Sigmoid colon (tissue), 6 donors: ENCODE measurements at regions not wholly inside any gene's neighbourhood (a gene's known extent, or its start where the extent isn't known, plus 50 kb on each side); places are given as distances from the start of the nearest gene placed in this dataset.

Experiments used
- DNase-seq: peaks from one replicate; pipeline ENCODE4 v3.0.0-alpha.2; 2019
- H3K27ac ChIP-seq, 4 donors: fragments of 200-600 bp; sonication (generic); one replicate each; pipeline ENCODE4 v1.5.1; 2016 to 2019; ENCODE audit warnings: mild to moderate bottlenecking in 1 of 4
- H3K27me3 ChIP-seq, 3 donors: fragments of 200-600 bp; sonication (generic); one replicate each; pipeline ENCODE4 v1.5.1; 2019; ENCODE audit warnings: mild to moderate bottlenecking in 1 of 3
- H3K36me3 ChIP-seq, 4 donors: fragments of 200-600 bp; sonication (generic); one replicate each; pipeline ENCODE4 v1.5.1; 2016 to 2019
- H3K4me1 ChIP-seq, 4 donors: fragments of 200-600 bp; sonication (generic); one replicate each; pipeline ENCODE4 v1.5.1; 2017 to 2019
- H3K4me3 ChIP-seq, 4 donors: fragments of 200-600 bp; sonication (generic); one replicate each; pipeline ENCODE4 v1.5.1; 2017 to 2019; ENCODE audit warnings: mild to moderate bottlenecking in 2 of 4, moderate library complexity in 1 of 4
- H3K9me3 ChIP-seq, 4 donors: fragments of 200-600 bp in 3 of 4; sonication (generic) in 3 of 4; one replicate each; pipeline versions ENCODE4 v1.5.1 to v1.6.1; 2013 to 2019
- EP300 ChIP-seq, 4 donors: sonication (generic); formaldehyde crosslinking; IDR thresholded peaks; one replicate each; pipeline ENCODE4 v1.6.1; 2017; ENCODE audit warnings: antibody characterized with exemption in 4 of 4
- POLR2A ChIP-seq, 2 donors: fragments of 450-650 bp; IDR thresholded peaks; one replicate each; pipeline ENCODE4 v1.6.1; 2016; ENCODE audit warnings: antibody characterized with exemption in 2 of 2, mild to moderate bottlenecking in 2 of 2, moderate library complexity in 2 of 2
- POLR2AphosphoS5 ChIP-seq, 4 donors: sonication (generic); formaldehyde crosslinking; IDR thresholded peaks; one replicate each; pipeline ENCODE4 v1.6.1; 2017; ENCODE audit warnings: antibody characterized with exemption in 4 of 4
- WGBS, 2 donors: extraction: QIAGEN DNeasy Blood & Tissue Kit; methylation state at CpG; one replicate each; pipeline ENCODE4 v1.1.7; 2013; 5-methylcytosine and 5-hydroxymethylcytosine counted together
- intact Hi-C: fragments of 100-400 bp; cut with DNase I; formaldehyde crosslinking; loops from one replicate; pipeline ENCODE4 v1.15.1; 2023
- TF ChIP-seq, protein P1 (sequence below), 4 experiments: fragments of 450-650 bp in 3 of 4; fragments of 200-600 bp in 1 of 4; IDR thresholded peaks; one replicate each; pipeline ENCODE4 v1.5.1; 2016 to 2019; ENCODE audit warnings: antibody characterized with exemption in 4 of 4, mild to moderate bottlenecking in 3 of 4, moderate library complexity in 2 of 4
- donor health status: healthy with polysubstance abuse.
- donor health status: healthy.

DNA sequence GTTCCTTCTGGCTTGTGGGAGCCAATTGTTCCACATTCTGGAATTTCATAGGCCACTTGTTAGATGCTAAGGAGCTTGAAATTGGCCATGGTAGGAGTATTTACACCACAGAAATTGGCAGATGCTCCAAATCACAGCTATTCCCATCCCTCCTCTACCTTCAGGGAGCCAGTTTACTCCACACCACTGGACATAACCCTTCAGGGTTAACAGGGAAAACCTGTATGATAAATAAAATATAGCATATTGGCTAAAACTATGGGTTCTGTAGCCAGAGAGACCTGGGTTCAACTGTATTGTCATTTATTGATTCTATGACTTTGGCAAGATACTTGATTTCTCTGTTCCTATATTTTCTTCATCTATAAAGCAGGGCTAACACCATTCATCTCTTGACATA is 384.2 kb upstream of the PROK2 start:
- intact Hi-C loops: no loop called here
- no peaks in the 10 kb centered on the region for H3K36me3 ChIP-seq
- no peaks in the 10 kb centered on the region for H3K27me3 ChIP-seq
- DNase-seq: no peak
- H3K9me3 ChIP-seq: no peaks in the 10 kb centered on the region
- H3K27ac ChIP-seq: no peak overlapping the region
- H3K4me1 ChIP-seq: peaks cover 0 to 35% (median 27%) of the 10 kb centered on the region in 4 donors
- TF ChIP-seq, protein P1, sequence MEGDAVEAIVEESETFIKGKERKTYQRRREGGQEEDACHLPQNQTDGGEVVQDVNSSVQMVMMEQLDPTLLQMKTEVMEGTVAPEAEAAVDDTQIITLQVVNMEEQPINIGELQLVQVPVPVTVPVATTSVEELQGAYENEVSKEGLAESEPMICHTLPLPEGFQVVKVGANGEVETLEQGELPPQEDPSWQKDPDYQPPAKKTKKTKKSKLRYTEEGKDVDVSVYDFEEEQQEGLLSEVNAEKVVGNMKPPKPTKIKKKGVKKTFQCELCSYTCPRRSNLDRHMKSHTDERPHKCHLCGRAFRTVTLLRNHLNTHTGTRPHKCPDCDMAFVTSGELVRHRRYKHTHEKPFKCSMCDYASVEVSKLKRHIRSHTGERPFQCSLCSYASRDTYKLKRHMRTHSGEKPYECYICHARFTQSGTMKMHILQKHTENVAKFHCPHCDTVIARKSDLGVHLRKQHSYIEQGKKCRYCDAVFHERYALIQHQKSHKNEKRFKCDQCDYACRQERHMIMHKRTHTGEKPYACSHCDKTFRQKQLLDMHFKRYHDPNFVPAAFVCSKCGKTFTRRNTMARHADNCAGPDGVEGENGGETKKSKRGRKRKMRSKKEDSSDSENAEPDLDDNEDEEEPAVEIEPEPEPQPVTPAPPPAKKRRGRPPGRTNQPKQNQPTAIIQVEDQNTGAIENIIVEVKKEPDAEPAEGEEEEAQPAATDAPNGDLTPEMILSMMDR (IDR thresholded peaks at IDR 0.05): no peak
- no peak for TF ChIP-seq EP300 (IDR thresholded peaks at IDR 0.05)
- no peak for TF ChIP-seq POLR2A (IDR thresholded peaks at IDR 0.05)
- TF ChIP-seq POLR2AphosphoS5 (IDR thresholded peaks at IDR 0.05): no peak
- no peak overlapping the region for H3K4me3 ChIP-seq

DNA sequence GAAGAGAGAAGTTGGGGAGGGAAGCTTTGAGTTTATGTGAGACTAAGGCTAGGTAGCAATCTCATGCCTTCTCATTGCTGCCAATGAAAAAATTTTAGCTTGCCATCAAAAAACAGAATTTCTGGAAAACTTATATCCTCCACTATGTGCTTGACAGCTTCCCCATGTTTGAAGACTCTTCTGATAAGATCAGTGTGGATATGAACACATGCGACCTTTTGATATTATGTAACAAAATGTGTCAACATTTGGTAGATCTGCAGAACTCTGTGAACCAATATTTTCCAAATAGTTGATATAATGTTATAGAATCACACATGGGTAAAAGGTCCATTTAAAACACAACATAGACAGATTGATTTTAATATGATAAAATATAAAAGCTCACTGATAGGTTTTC is 380.9 kb upstream of the PROK2 start:
- TF ChIP-seq POLR2A (IDR thresholded peaks at IDR 0.05) (no peak), EP300 (IDR thresholded peaks at IDR 0.05) (no peak), POLR2AphosphoS5 (IDR thresholded peaks at IDR 0.05) (no peak)
- TF ChIP-seq, protein P1 (IDR thresholded peaks at IDR 0.05): no peak
- no peak for DNase-seq
- WGBS, 2 donors: 89 to 92% methylated on average over 1 of the region's 1 CpG

DNA sequence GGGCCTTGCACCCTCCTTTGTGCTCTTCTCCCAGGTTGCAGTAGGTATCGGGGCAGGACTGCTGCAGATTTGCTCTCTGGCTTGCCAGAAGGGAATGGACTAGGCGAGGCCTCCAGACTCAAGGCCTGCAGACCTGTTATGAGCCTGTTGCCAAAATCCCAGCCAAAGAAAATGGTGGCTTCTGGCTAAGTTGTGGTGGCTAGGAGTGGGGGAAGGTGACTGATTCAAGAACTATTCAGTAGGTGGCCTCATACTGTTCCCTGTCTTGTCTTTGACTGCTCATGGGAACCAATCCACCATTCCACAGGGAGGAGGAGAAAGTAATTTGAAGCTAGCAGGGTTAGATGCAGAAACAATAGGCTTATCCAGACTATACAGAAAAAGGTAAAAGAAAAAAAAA is 380.4 kb upstream of the PROK2 start:
- H3K36me3 ChIP-seq: no peaks in the 10 kb centered on the region
- no peak overlapping the region for H3K27ac ChIP-seq
- H3K4me3 ChIP-seq: no peak overlapping the region
- H3K9me3 ChIP-seq: no peaks in the 10 kb centered on the region
- DNase-seq: no peak
- 98% methylated on average over 2 of the region's 2 CpGs for WGBS, 2 donors
- peaks cover 0 to 13% (median 9%) of the 10 kb centered on the region in 4 donors for H3K4me1 ChIP-seq
- H3K27me3 ChIP-seq: no peaks in the 10 kb centered on the region
- intact Hi-C loops: no loop called here
- TF ChIP-seq POLR2A (IDR thresholded peaks at IDR 0.05) (no peak), POLR2AphosphoS5 (IDR thresholded peaks at IDR 0.05) (no peak), EP300 (IDR thresholded peaks at IDR 0.05) (no peak)
- TF ChIP-seq, protein P1 (IDR thresholded peaks at IDR 0.05): no peak

More for the DNA sequence above, 380.9 kb upstream of the PROK2 start:
- H3K27ac ChIP-seq: no peak overlapping the region
- no peaks in the 10 kb centered on the region for H3K27me3 ChIP-seq
- no peak overlapping the region for H3K4me3 ChIP-seq
- H3K4me1 ChIP-seq: peaks cover 0 to 14% (median 9%) of the 10 kb centered on the region in 4 donors
- H3K36me3 ChIP-seq: no peaks in the 10 kb centered on the region
- intact Hi-C loops: no loop called here
- no peaks in the 10 kb centered on the region for H3K9me3 ChIP-seq

DNA sequence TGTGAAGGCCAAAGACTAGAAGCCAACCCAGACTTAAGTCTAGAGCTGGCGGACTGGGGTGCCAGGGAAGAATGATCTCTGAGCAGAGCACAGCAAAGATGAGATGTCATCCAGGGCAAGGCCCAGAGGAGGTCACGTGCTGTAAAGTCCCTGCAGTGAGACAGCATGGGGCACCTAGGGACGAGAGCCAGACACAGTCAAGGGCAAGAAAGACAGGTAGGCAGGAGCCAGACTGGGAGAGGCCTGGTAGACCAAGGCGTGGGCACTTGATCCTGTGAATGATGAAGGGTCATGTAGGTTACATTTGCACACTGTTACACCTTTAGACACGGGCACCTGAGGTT is 379.7 kb upstream of the PROK2 start:
- Histone ChIP-seq H3K27ac (no peak overlapping the region), H3K27me3 (no peaks in the 10 kb centered on the region), H3K4me3 (no peak overlapping the region), H3K9me3 (no peaks in the 10 kb centered on the region), H3K4me1 (peaks cover 0 to 13% (median 9%) of the 10 kb centered on the region in 4 donors), H3K36me3 (no peaks in the 10 kb centered on the region)
- TF ChIP-seq EP300 (IDR thresholded peaks at IDR 0.05) (no peak), POLR2A (IDR thresholded peaks at IDR 0.05) (no peak), POLR2AphosphoS5 (IDR thresholded peaks at IDR 0.05) (no peak)
- TF ChIP-seq, protein P1 (IDR thresholded peaks at IDR 0.05): no peak
- intact Hi-C loops: no loop called here
- DNase-seq: no peak
- WGBS, 2 donors: 77 to 82% methylated on average over 5 of the region's 5 CpGs
